Endothelial cell (in vitro differentiated cells): ENCODE measurements at regions not wholly inside any gene's neighbourhood (a gene's known extent, or its start where the extent isn't known, plus 50 kb on each side); places are given as distances from the start of the nearest gene placed in this dataset.

ENCODE experiments used
- DNase-seq: peaks from one replicate; pipeline ENCODE4 v3.0.0; 2021; ENCODE audit warnings: low spot score
- H3K27ac Mint-ChIP-seq: one replicate; pipeline ENCODE4 v1.8.0; 2021; ENCODE audit warnings: mixed read lengths, inconsistent platforms; ENCODE audit not compliant: unreplicated experiment
- H3K27me3 Mint-ChIP-seq: one replicate; pipeline ENCODE4 v1.8.0; 2021; ENCODE audit warnings: mild to moderate bottlenecking, moderate library complexity, mixed read lengths, inconsistent platforms; ENCODE audit not compliant: unreplicated experiment
- H3K36me3 Mint-ChIP-seq: one replicate; pipeline ENCODE4 v1.8.0; 2021; ENCODE audit warnings: mild to moderate bottlenecking, low read depth, mixed read lengths, inconsistent platforms; ENCODE audit not compliant: unreplicated experiment
- H3K4me1 Mint-ChIP-seq: one replicate; pipeline ENCODE4 v1.8.0; 2021; ENCODE audit warnings: mild to moderate bottlenecking, mixed read lengths, inconsistent platforms; ENCODE audit not compliant: unreplicated experiment
- H3K4me3 Mint-ChIP-seq: one replicate; pipeline ENCODE4 v1.8.0; 2021; ENCODE audit warnings: mild to moderate bottlenecking, mixed read lengths, inconsistent platforms; ENCODE audit not compliant: unreplicated experiment
- H3K9me3 Mint-ChIP-seq: one replicate; pipeline ENCODE4 v1.8.0; 2021; ENCODE audit warnings: mixed read lengths, inconsistent platforms; ENCODE audit not compliant: unreplicated experiment
- CTCF ChIP-seq: fragments of 200-600 bp; sonication (generic); IDR thresholded peaks from one replicate; pipeline ENCODE4 v1.5.0; 2021; ENCODE audit warnings: antibody characterized with exemption; ENCODE audit not compliant: unreplicated experiment

- Mint-ChIP-seq H3K4me1 (no peaks in the 10 kb centered on the region), H3K9me3 (no peaks in the 10 kb centered on the region), H3K36me3 (peaks cover 5% of the 10 kb centered on the region), H3K27ac (no peak overlapping the region), H3K4me3 (no peak overlapping the region), H3K27me3 (peaks cover 10% of the 10 kb centered on the region)
- TF ChIP-seq CTCF: no peak
- DNase-seq: no peak
Observed at GRCh38 chr2:20540587-20541293, 93.9 kb downstream of the RHOB start.

GRCh38 chr2:20541294-20541640 lies 94.4 kb downstream of the RHOB start:
- Mint-ChIP-seq H3K36me3 (peaks cover 6% of the 10 kb centered on the region), H3K4me1 (no peaks in the 10 kb centered on the region), H3K27ac (no peak overlapping the region), H3K9me3 (no peaks in the 10 kb centered on the region), H3K4me3 (no peak overlapping the region), H3K27me3 (peaks cover 10% of the 10 kb centered on the region)
- DNase-seq: no peak
- no peak for TF ChIP-seq CTCF

GRCh38 chr2:20541651-20542050 lies 94.8 kb downstream of the RHOB start:
- H3K36me3 Mint-ChIP-seq: peaks cover 9% of the 10 kb centered on the region
- no peak for TF ChIP-seq CTCF
- H3K4me3 Mint-ChIP-seq: no peak overlapping the region
- DNase-seq: no peak
- H3K27me3 Mint-ChIP-seq: peaks cover 10% of the 10 kb centered on the region
- H3K9me3 Mint-ChIP-seq: no peaks in the 10 kb centered on the region
- no peak overlapping the region for H3K27ac Mint-ChIP-seq
- H3K4me1 Mint-ChIP-seq: no peaks in the 10 kb centered on the region

GRCh38 chr2:20542269-20542668 lies 95.4 kb downstream of the RHOB start:
- Mint-ChIP-seq H3K27me3 (peaks cover 10% of the 10 kb centered on the region), H3K9me3 (no peaks in the 10 kb centered on the region), H3K4me1 (no peaks in the 10 kb centered on the region), H3K4me3 (no peak overlapping the region), H3K36me3 (peaks cover 10% of the 10 kb centered on the region), H3K27ac (no peak overlapping the region)
- no peak for TF ChIP-seq CTCF
- DNase-seq: no peak

DNA sequence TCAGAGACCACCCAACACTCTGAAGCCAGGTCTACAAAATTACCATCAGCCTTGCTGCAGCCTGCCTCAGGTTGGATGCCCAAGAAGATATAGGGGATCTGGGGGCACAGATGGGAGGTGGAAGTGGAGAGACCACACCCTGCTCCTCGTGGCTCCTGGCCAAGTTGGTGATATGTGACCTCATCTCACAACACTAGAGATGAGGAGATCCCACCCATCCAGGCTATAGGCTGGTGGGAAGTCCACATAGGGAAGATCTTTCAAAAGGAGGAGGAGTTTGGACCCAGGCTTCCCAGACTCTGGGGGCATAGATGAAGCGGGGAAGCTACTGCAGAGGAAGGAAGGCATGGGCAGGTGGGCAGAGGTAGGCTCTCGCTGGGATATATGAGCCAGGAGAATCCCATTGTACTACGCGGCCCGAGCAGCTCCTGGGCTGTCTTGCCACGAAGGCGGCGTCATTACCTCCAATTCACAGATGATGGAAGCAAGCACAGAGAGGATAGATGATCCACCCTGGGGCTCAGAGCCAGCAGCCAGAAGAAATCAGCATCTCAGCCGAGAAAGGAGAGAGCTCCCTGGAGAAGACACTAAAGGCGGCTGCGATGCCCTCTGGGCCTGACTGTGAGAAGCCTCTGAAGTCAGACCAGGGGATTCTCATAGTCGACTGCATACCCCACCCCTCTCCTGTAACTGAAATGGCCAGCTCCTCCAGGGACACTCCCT lies 96.0 kb downstream of the RHOB start:
- Mint-ChIP-seq H3K27ac (no peak overlapping the region), H3K27me3 (peaks cover 10% of the 10 kb centered on the region), H3K36me3 (peaks cover 10% of the 10 kb centered on the region), H3K9me3 (no peaks in the 10 kb centered on the region), H3K4me3 (no peak overlapping the region), H3K4me1 (no peaks in the 10 kb centered on the region)
- DNase-seq: no peak
- no peak for TF ChIP-seq CTCF
